GM12865 (cell line): ENCODE measurements at regions not wholly inside any gene's neighbourhood (a gene's known extent, or its start where the extent isn't known, plus 50 kb on each side); places are given as distances from the start of the nearest gene placed in this dataset.
"Not testable (repeated sequence)": the region's sequence is repeated elsewhere in the genome, so short reads cannot be mapped to it uniquely, and the experiment has no call there.

Experiments
- DNase-seq: peaks from one replicate; pipeline ENCODE4 v3.0.0; 2010; ENCODE audit warnings: low read depth
- H3K4me3 ChIP-seq: 2 replicates; pipeline ENCODE4 v1.5.1; 2011; ENCODE audit warnings: mild to moderate bottlenecking, low read depth, low read length, control low read depth
- TF ChIP-seq, protein P1 (sequence below): IDR thresholded peaks from 2 replicates; pipeline ENCODE4 v1.5.1; 2011; ENCODE audit warnings: low read length, control low read depth, low read depth, inconsistent platforms; ENCODE audit not compliant: insufficient read depth; ENCODE audit errors: missing control alignments

DNA sequence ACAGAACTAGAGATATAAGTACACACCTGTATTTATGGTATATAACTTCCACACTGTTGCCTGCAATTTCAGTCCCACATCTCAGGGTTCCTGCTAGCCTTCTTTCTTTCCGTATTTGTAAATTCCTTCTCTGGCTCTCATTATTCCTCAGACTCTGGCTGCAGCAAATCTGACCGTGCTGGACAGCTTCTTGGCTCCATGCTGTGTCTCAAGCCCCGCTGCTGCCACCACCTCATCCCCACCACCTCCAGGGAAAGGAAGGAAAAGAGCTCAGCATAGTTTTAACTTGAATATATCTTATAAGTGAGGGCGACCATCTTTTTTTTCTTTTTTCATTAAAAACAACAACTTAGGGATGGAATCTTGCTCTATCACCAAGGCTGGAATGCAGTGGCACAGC is 155.6 kb upstream of the CXCL13 start:
- no peak overlapping the region for H3K4me3 ChIP-seq
- TF ChIP-seq, protein P1, sequence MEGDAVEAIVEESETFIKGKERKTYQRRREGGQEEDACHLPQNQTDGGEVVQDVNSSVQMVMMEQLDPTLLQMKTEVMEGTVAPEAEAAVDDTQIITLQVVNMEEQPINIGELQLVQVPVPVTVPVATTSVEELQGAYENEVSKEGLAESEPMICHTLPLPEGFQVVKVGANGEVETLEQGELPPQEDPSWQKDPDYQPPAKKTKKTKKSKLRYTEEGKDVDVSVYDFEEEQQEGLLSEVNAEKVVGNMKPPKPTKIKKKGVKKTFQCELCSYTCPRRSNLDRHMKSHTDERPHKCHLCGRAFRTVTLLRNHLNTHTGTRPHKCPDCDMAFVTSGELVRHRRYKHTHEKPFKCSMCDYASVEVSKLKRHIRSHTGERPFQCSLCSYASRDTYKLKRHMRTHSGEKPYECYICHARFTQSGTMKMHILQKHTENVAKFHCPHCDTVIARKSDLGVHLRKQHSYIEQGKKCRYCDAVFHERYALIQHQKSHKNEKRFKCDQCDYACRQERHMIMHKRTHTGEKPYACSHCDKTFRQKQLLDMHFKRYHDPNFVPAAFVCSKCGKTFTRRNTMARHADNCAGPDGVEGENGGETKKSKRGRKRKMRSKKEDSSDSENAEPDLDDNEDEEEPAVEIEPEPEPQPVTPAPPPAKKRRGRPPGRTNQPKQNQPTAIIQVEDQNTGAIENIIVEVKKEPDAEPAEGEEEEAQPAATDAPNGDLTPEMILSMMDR: no peak
- DNase-seq: no peak

DNA sequence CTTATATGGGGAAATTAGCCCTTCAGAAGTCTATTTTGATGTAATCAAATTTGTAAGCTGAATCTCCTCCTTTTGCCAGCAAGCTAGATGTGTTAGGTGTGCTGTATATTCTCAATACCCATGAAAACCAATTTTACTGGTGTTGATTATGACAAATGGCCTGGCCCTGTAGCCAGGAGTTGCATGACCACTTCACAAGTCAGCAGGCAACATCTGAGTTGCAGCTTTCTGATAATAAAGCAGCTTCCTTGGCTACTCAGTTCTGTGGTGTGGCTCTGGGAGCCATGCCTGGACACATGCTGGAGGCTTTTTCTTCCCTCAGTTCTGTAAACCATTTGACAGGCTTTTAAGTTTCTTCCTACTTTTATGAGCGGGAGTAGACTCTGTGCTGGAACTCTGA is 154.1 kb upstream of the CXCL13 start:
- H3K4me3 ChIP-seq: no peak overlapping the region
- no peak for DNase-seq
- TF ChIP-seq, protein P1: no peak

DNA sequence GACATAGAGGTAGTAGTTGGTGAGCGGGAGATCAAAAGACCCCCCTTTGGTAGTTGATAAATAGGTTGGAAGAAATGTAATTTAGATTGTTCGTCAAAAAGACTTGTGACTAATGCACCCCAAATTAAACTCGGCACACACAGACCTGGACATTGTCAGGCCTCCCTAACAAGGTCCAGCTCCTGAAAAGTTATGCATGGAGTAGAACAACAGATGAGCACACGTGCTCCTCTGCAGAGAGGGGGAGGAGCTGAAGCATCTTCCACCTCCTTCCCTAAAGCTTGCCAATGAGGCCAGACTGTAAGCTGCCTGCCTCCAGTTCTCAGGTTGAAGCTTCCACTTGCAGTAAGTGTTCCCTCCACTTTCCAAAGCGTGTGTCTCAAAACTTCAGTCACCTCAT is 153.5 kb upstream of the CXCL13 start:
- H3K4me3 ChIP-seq, DNase-seq: not testable (repeated sequence)

DNA sequence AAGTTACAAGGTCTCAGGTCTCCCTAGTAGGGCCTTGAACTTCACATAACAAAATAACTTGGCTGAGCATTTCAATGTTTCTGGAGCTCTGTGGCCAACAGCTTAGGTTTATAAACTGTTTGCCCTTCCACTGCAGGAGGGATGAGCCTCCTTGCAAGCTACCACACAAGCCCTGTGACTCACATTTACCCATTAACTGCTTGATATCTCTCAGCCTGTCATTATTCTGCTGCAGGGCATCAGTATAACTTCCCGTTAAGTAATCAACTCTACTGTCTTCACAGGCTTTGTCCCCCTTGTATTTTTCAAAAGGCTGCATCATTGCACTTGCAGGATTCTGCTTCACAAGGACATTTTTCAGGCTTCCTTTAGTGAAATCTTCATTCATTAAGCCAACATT is 151.7 kb upstream of the CXCL13 start:
- TF ChIP-seq, protein P1: no peak
- no peak overlapping the region for H3K4me3 ChIP-seq
- no peak for DNase-seq

DNA sequence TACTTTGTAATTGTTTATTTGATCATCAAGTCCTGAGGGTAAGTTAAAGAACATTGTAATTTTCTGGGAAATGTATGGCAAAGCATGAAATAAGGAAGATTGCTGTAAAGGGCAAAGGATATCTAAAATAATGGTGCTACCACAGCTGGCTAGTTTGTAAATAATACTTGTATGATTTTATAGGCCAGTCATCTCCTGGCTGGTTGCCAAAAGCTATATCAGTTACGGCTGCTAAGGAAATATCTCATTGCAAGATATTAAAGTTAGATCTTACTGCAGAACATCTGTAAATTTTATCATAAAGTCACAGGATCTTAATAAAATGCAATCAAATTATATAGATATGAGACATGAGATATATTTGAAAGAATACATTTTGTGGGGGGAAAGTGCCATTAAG is 150.8 kb upstream of the CXCL13 start:
- no peak for DNase-seq
- TF ChIP-seq, protein P1: no peak
- H3K4me3 ChIP-seq: no peak overlapping the region

DNA sequence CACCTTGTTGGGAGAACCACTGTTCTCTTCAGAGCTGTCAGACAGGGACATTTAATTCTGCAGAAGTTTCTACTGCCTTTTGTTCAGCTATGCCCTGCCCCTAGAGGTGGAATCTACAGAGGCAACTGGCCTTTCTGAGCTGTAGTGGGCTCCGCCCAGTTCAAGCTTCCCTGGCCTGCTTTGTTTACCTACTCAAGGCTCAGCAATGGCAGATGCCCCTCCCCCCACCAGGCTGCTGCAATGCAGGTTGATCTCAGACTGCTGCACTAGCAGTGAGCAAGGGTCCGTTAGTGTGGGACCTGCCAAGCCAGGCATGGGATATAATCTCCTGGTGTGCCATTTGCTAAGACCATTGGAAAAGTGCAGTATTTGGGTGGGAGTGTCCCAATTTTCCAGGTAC is 141.5 kb upstream of the CXCL13 start:
- DNase-seq, H3K4me3 ChIP-seq: not testable (repeated sequence)

DNA sequence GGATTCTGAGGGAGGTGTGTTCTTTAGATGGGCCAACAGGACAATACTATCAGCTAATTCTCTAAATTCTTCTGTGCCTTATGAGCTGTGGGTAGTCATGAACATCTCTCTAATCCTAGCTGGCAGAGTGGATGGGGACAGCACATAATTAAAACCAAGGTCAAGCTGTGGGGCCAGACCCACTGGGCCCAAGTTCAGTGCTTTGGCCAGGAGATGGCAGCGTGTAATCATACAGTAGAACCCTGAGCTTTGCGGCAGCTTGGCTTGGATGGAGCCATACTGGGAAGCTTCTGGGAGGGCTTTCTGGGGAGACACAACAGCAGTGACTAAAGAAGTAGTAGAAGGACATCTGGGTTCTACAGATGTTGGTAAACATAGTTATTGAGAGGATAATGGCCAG is 140.3 kb upstream of the CXCL13 start:
- H3K4me3 ChIP-seq: no peak overlapping the region
- TF ChIP-seq, protein P1: peak; percentile 4
- DNase-seq: no peak

DNA sequence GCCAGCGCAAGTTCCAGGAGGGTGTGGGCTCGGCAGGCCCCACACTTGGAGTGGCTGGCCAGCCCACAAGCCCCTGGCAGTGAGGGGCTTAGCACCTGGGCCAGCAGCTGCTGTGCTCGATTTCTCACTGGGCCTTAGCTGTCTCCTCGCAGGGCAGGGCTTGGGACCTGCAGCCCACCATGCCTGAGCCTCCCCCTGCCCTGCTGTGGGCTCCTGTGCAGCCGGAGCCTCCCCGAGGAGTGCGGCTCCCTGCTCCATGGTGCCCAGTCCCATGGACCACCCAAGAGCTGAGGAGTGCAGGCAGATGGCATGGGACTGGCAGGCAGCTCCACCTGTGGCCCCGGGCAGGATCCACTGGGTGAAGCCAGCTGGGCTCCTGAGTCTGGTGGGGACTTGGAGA is 139.2 kb upstream of the CXCL13 start:
- no peak for DNase-seq
- H3K4me3 ChIP-seq: no peak overlapping the region
- TF ChIP-seq, protein P1: no peak
